ENCODE measurements at regions not wholly inside any gene's neighbourhood (a gene's known extent, or its start where the extent isn't known, plus 50 kb on each side); places are given as distances from the start of the nearest gene placed in this dataset.

DNA sequence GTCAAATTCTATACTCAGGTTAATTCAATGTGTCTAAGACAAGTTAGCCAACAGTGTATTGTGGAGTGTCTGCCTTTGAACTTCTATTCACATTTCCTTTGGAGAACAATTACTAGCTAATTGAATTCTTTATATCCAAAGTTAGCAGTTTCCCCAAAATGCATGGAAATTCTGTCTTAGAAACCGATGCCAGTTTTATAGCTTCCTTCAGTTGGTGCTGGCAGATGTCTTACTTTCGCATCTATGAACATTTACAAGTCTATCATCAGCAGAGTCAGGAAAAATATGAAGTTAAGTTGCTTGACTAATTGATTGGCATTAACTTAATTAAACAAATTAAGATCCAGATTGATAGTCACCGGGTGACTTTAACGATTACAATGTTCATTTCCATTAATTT is 527.6 kb upstream of the CDH18 start (continued):
- TF ChIP-seq GATAD2B (conservative IDR thresholded peaks at IDR 0.05; ENCODE audit: low read depth) = no peak
- no peak for TF ChIP-seq SIX5 (IDR thresholded peaks at IDR 0.05; ENCODE audit: low read depth, low read length, severe bottlenecking)

DNA sequence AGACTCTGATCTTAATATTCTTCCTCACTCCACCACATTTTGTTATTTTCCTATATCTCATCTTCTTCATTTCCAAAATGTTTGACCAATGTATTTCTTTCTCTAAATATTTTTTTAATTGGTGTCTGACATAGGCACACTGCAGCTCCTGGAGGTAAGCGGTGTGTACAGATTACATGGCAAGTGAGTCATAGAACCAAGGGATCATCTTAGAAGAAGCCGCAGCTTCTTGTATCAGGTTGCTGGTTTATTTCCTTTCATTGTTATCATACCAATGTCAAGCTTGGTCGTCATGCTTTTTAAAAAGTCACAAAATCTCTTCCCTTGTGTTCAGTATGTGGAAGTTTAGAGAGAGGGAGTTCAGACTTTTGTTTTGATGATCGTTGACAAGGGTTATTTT is 526.1 kb upstream of the CDH18 start:
- RAD21 ChIA-PET (ENCODE audit: unreplicated experiment) = no interaction called here
- WGBS (ENCODE audit: insufficient coverage, insufficient replicate concordance, low lambda C conversion rate, missing lambda C conversion rate) = 44% methylated on average over 4 of the region's 4 CpGs
- Histone ChIP-seq H3K27ac (ENCODE audit: control insufficient read depth, insufficient read depth) (no peak overlapping the region), H3K4me1 (ENCODE audit: control insufficient read depth, insufficient read depth, low read length) (no peaks in the 10 kb centered on the region), H3K36me3 (ENCODE audit: control insufficient read depth in 2 of 2, insufficient read depth in 2 of 2, low read length in 1 of 2) (no peaks in the 10 kb centered on the region), H4K20me1 (ENCODE audit: control insufficient read depth, insufficient read depth) (no peaks in the 10 kb centered on the region), H3K4me3 (no peak overlapping the region), H3K9me3 (replicated peaks; ENCODE audit: control insufficient read depth, insufficient read depth, low read length) (no peaks in the 10 kb centered on the region), H3K27me3 (replicated peaks in 1 of 2; ENCODE audit: control insufficient read depth in 2 of 2, insufficient read depth in 2 of 2, low read length in 1 of 2) (no peaks in the 10 kb centered on the region), H3K9ac (ENCODE audit: control insufficient read depth, insufficient read depth, low read length) (no peak overlapping the region), H3K79me2 (ENCODE audit: control insufficient read depth, insufficient read depth, low read length) (no peaks in the 10 kb centered on the region), H2AFZ (ENCODE audit: control insufficient read depth, low read depth, low read length) (no peak overlapping the region), H3K4me2 (ENCODE audit: control insufficient read depth, insufficient read depth) (no peak overlapping the region)
- ATAC-seq (no peak), DNase-seq (ENCODE audit: low read depth, low spot score) (no peak), FAIRE-seq (no peak)
- POLR2A ChIA-PET = no interaction called here
- TF ChIP-seq EP300 (IDR thresholded peaks at IDR 0.05; ENCODE audit: borderline replicate concordance in 1 of 2, control insufficient read depth in 1 of 2, low read depth in 2 of 2, low read length in 2 of 2) = no peak
- no peak for TF ChIP-seq MYB (IDR thresholded peaks at IDR 0.05; ENCODE audit: borderline replicate concordance, low read depth, low read length)
- TF ChIP-seq CREM (IDR thresholded peaks at IDR 0.05; ENCODE audit: low read depth) = no peak
- TF ChIP-seq NFYA (IDR thresholded peaks at IDR 0.05; ENCODE audit: borderline replicate concordance, low read depth, low read length) = no peak
- no peak for TF ChIP-seq SMAD1 (IDR thresholded peaks at IDR 0.05; ENCODE audit: low read depth, partially characterized antibody)
- no peak for TF ChIP-seq JUND (IDR thresholded peaks at IDR 0.05; ENCODE audit: low read depth, low read length)
- no peak for TF ChIP-seq SREBF2 (IDR thresholded peaks at IDR 0.05; ENCODE audit: low read length)
- no peak for TF ChIP-seq POLR2AphosphoS2 (IDR thresholded peaks at IDR 0.05; ENCODE audit: low read depth, low read length)
- TF ChIP-seq EGR1 (IDR thresholded peaks at IDR 0.05; ENCODE audit: borderline replicate concordance in 1 of 2, low read depth in 2 of 2, low read length in 2 of 2) = no peak
- TF ChIP-seq ZBED1 (IDR thresholded peaks at IDR 0.05; ENCODE audit: borderline replicate concordance) = no peak
- no peak for TF ChIP-seq ATF7 (IDR thresholded peaks at IDR 0.05; ENCODE audit: low read depth)
- TF ChIP-seq NFYB (IDR thresholded peaks at IDR 0.05; ENCODE audit: insufficient read depth, low read depth, low read length) = no peak
- TF ChIP-seq, protein P1, sequence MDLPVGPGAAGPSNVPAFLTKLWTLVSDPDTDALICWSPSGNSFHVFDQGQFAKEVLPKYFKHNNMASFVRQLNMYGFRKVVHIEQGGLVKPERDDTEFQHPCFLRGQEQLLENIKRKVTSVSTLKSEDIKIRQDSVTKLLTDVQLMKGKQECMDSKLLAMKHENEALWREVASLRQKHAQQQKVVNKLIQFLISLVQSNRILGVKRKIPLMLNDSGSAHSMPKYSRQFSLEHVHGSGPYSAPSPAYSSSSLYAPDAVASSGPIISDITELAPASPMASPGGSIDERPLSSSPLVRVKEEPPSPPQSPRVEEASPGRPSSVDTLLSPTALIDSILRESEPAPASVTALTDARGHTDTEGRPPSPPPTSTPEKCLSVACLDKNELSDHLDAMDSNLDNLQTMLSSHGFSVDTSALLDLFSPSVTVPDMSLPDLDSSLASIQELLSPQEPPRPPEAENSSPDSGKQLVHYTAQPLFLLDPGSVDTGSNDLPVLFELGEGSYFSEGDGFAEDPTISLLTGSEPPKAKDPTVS (IDR thresholded peaks at IDR 0.05; ENCODE audit: low read depth, low read length) = no peak
- TF ChIP-seq BRCA1 (IDR thresholded peaks at IDR 0.05; ENCODE audit: low read depth, low read length) = no peak
- BruUV-seq (replicated peaks) = no TSS peak
- in situ Hi-C loops (cut with MboI) = no loop called here
- SMC1A ChIA-PET (ENCODE audit: uncharacterized antibody, unreplicated experiment) = no interaction called here
- CTCF ChIA-PET = no interaction called here
- intact Hi-C loops (cut with micrococcal nuclease; ENCODE audit: unreplicated experiment) = no loop called here

Measured in GM12878 (cell line).